OCI-LY1 (cell line): ENCODE measurements at regions not wholly inside any gene's neighbourhood (a gene's known extent, or its start where the extent isn't known, plus 50 kb on each side); places are given as distances from the start of the nearest gene placed in this dataset.

ENCODE experiments used
- CTCF ChIP-seq: fragments of 200-600 bp; sonication (generic), shearing (Covaris generic); IDR thresholded peaks from 2 replicates; pipeline ENCODE4 v1.5.1; 2017; ENCODE audit warnings: mild to moderate bottlenecking, antibody characterized with exemption, low read length, moderate library complexity, mixed read lengths
- EZH2 ChIP-seq: fragments of 200-600 bp; sonication (generic), shearing (Covaris generic); IDR thresholded peaks from 2 replicates; pipeline ENCODE4 v1.8.0; 2017; ENCODE audit warnings: borderline replicate concordance, mixed run types, mild to moderate bottlenecking, antibody characterized with exemption, low read length, moderate library complexity, mixed read lengths

GRCh38 chr10:4062072-4062471 lies 277.1 kb upstream of the KLF6 start:
- no peak for TF ChIP-seq CTCF
- TF ChIP-seq EZH2: no peak
